ENCODE measurements at regions not wholly inside any gene's neighbourhood (a gene's known extent, or its start where the extent isn't known, plus 50 kb on each side); places are given as distances from the start of the nearest gene placed in this dataset.

GRCh38 chr10:78278058-78278404, 244.4 kb downstream of the RPS24 start:
- DNase-seq = no peak

- no peak for DNase-seq
Measured at GRCh38 chr10:78279756-78280155, 246.1 kb downstream of the RPS24 start.

GRCh38 chr10:78280604-78281003, 246.9 kb downstream of the RPS24 start:
- DNase-seq = no peak

- DNase-seq = no peak
Measured at GRCh38 chr10:78281627-78282026, 248.0 kb downstream of the RPS24 start.

- no peak for DNase-seq
Measured at GRCh38 chr10:78283069-78283682, 249.5 kb downstream of the RPS24 start.

GRCh38 chr10:78284381-78284780, 250.7 kb downstream of the RPS24 start:
- no peak for DNase-seq

- DNase-seq = no peak
Measured at GRCh38 chr10:78285226-78285625, 251.6 kb downstream of the RPS24 start.

GRCh38 chr10:78286186-78286585, 252.5 kb downstream of the RPS24 start:
- DNase-seq = no peak

GRCh38 chr10:78286668-78287067, 253.0 kb downstream of the RPS24 start:
- no peak for DNase-seq

GRCh38 chr10:78287618-78288017, 254.0 kb downstream of the RPS24 start:
- DNase-seq = no peak

- no peak for DNase-seq
Measured at GRCh38 chr10:78288663-78289062, 255.0 kb downstream of the RPS24 start.

GRCh38 chr10:78290131-78290750, 256.6 kb downstream of the RPS24 start:
- DNase-seq = no peak

GRCh38 chr10:78291722-78292121, 258.1 kb downstream of the RPS24 start:
- no peak for DNase-seq

- DNase-seq = no peak
Measured at GRCh38 chr10:78292250-78292981, 258.8 kb downstream of the RPS24 start.

- no peak for DNase-seq
Measured at GRCh38 chr10:78292982-78293865, 259.6 kb downstream of the RPS24 start.

GRCh38 chr10:78295242-78295641, 261.6 kb downstream of the RPS24 start:
- no peak for DNase-seq

- DNase-seq = no peak
Measured at GRCh38 chr10:78296785-78297184, 263.1 kb downstream of the RPS24 start.

- no peak for DNase-seq
Measured at GRCh38 chr10:78297997-78298396, 264.3 kb downstream of the RPS24 start.

- no peak for DNase-seq
Measured at GRCh38 chr10:78298835-78299234, 265.2 kb downstream of the RPS24 start.

GRCh38 chr10:78299851-78300468, 266.3 kb downstream of the RPS24 start:
- DNase-seq = no peak

GRCh38 chr10:78300526-78300925, 266.9 kb downstream of the RPS24 start:
- DNase-seq = no peak

- no peak for DNase-seq
Measured at GRCh38 chr10:78301481-78301880, 267.8 kb downstream of the RPS24 start.

Measured in activated T-cell treated with anti-CD3 and anti-CD28 coated beads, Interleukin-2, amount 50 U/mL, for 1 hour (primary cell).